ENCODE measurements at regions not wholly inside any gene's neighbourhood (a gene's known extent, or its start where the extent isn't known, plus 50 kb on each side); places are given as distances from the start of the nearest gene placed in this dataset.
A peak's percentile ranks its signal among the peaks of the same experiment; 100 is the strongest.

DNA sequence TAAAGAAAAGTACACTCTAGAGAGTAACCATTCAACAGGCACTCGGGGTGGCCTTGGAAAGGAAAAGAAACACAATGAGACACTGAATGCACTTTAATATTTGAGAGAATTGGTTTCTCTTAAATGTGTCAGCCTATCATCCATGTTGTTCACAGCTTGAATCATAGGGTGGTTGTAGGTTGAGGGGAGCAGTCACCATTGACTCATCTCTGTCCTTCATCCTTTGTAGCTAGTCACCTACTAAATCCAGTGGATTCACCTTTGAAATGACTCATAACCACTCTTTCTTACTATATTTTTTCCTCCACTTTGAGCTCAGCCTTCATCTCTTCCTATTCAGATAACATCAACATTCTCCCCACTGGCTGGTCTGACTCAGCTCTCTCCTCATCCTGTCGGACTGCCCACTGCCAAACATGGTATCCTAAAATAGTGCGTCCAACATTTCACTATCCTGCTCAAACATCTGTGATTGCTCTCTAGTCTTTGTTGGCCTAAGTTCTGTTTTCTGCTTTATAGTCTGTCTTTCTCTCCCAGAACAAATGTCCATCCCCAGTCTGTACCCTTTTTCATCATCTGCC lies 182.7 kb upstream of the GADL1 start:
- no peak overlapping the region for H2AFZ ChIP-seq (ENCODE audit: low read length)
- H3K9me2 ChIP-seq (replicated peaks; ENCODE audit: low read depth, low read length) = no peaks in the 10 kb centered on the region
- H3K4me2 ChIP-seq (ENCODE audit: low read depth, low read length, poor library complexity, severe bottlenecking) = peak overlapping the region; percentile 34
- TF ChIP-seq, protein P1, sequence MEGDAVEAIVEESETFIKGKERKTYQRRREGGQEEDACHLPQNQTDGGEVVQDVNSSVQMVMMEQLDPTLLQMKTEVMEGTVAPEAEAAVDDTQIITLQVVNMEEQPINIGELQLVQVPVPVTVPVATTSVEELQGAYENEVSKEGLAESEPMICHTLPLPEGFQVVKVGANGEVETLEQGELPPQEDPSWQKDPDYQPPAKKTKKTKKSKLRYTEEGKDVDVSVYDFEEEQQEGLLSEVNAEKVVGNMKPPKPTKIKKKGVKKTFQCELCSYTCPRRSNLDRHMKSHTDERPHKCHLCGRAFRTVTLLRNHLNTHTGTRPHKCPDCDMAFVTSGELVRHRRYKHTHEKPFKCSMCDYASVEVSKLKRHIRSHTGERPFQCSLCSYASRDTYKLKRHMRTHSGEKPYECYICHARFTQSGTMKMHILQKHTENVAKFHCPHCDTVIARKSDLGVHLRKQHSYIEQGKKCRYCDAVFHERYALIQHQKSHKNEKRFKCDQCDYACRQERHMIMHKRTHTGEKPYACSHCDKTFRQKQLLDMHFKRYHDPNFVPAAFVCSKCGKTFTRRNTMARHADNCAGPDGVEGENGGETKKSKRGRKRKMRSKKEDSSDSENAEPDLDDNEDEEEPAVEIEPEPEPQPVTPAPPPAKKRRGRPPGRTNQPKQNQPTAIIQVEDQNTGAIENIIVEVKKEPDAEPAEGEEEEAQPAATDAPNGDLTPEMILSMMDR (conservative IDR thresholded peaks at IDR 0.05; ENCODE audit: low read length) = no peak
- no peak overlapping the region for H3K9ac ChIP-seq (ENCODE audit: low read depth, low read length, poor library complexity, severe bottlenecking)
- H3K36me3 ChIP-seq (ENCODE audit: insufficient read depth, low read length) = no peaks in the 10 kb centered on the region
- no peaks in the 10 kb centered on the region for H4K20me1 ChIP-seq (ENCODE audit: insufficient read depth, low read length, poor library complexity, severe bottlenecking)
- H3K79me2 ChIP-seq (ENCODE audit: insufficient read depth, low read length) = no peaks in the 10 kb centered on the region
- no peaks in the 10 kb centered on the region for H3F3A ChIP-seq (ENCODE audit: low read depth)
- 0 out of 2 replicates have a peak, but pooled peaks cover 9% of the 10 kb centered on the region for H3K9me3 ChIP-seq (ENCODE audit: insufficient read depth, low read depth, low read length)
- H3K27me3 ChIP-seq (ENCODE audit: insufficient read depth, low read length, poor library complexity, severe bottlenecking) = no peaks in the 10 kb centered on the region
- no peak overlapping the region for H3K4me3 ChIP-seq (ENCODE audit: low read length, poor library complexity, severe bottlenecking)
- peaks cover 44% of the 10 kb centered on the region for H3K4me1 ChIP-seq (ENCODE audit: insufficient read depth, low read length, poor library complexity, severe bottlenecking)

GRCh38 chr3:31077826-31078225 lies 183.4 kb upstream of the GADL1 start:
- Histone ChIP-seq H3F3A (ENCODE audit: low read depth) (no peaks in the 10 kb centered on the region), H3K4me2 (ENCODE audit: low read depth, low read length, poor library complexity, severe bottlenecking) (no peak overlapping the region), H3K9me3 (ENCODE audit: insufficient read depth, low read depth, low read length) (0 out of 2 replicates have a peak, but pooled peaks cover 8% of the 10 kb centered on the region), H3K4me3 (ENCODE audit: low read length, poor library complexity, severe bottlenecking) (no peak overlapping the region), H3K79me2 (ENCODE audit: insufficient read depth, low read length) (no peaks in the 10 kb centered on the region), H2AFZ (ENCODE audit: low read length) (no peak overlapping the region), H4K20me1 (ENCODE audit: insufficient read depth, low read length, poor library complexity, severe bottlenecking) (no peaks in the 10 kb centered on the region), H3K4me1 (ENCODE audit: insufficient read depth, low read length, poor library complexity, severe bottlenecking) (peaks cover 43% of the 10 kb centered on the region), H3K36me3 (ENCODE audit: insufficient read depth, low read length) (no peaks in the 10 kb centered on the region), H3K9ac (ENCODE audit: low read depth, low read length, poor library complexity, severe bottlenecking) (no peak overlapping the region), H3K9me2 (replicated peaks; ENCODE audit: low read depth, low read length) (no peaks in the 10 kb centered on the region), H3K27me3 (ENCODE audit: insufficient read depth, low read length, poor library complexity, severe bottlenecking) (no peaks in the 10 kb centered on the region)
- TF ChIP-seq EZH2phosphoT487 (IDR thresholded peaks at IDR 0.05; ENCODE audit: borderline replicate concordance) = no peak
- TF ChIP-seq, protein P1 (conservative IDR thresholded peaks at IDR 0.05; ENCODE audit: low read length) = no peak

- Histone ChIP-seq H3K4me3 (ENCODE audit: low read length, poor library complexity, severe bottlenecking) (no peak overlapping the region), H3K27me3 (ENCODE audit: insufficient read depth, low read length, poor library complexity, severe bottlenecking) (no peaks in the 10 kb centered on the region), H4K20me1 (ENCODE audit: insufficient read depth, low read length, poor library complexity, severe bottlenecking) (no peaks in the 10 kb centered on the region), H3K36me3 (ENCODE audit: insufficient read depth, low read length) (no peaks in the 10 kb centered on the region), H3K79me2 (ENCODE audit: insufficient read depth, low read length) (no peaks in the 10 kb centered on the region), H3K4me1 (ENCODE audit: insufficient read depth, low read length, poor library complexity, severe bottlenecking) (peaks cover 32% of the 10 kb centered on the region), H3K9me2 (replicated peaks; ENCODE audit: low read depth, low read length) (no peaks in the 10 kb centered on the region), H3K9me3 (ENCODE audit: insufficient read depth, low read depth, low read length) (0 out of 2 replicates have a peak, but pooled peaks cover 2% of the 10 kb centered on the region), H3K4me2 (ENCODE audit: low read depth, low read length, poor library complexity, severe bottlenecking) (no peak overlapping the region), H2AFZ (ENCODE audit: low read length) (no peak overlapping the region), H3F3A (ENCODE audit: low read depth) (no peaks in the 10 kb centered on the region), H3K9ac (ENCODE audit: low read depth, low read length, poor library complexity, severe bottlenecking) (no peak overlapping the region)
- TF ChIP-seq EZH2phosphoT487 (IDR thresholded peaks at IDR 0.05; ENCODE audit: borderline replicate concordance) = no peak
- TF ChIP-seq, protein P1 (conservative IDR thresholded peaks at IDR 0.05; ENCODE audit: low read length) = no peak
These were observed 185.2 kb upstream of the GADL1 start for GRCh38 chr3:31079689-31080088.

Measured in Loucy (cell line).